ENCODE measurements at regions not wholly inside any gene's neighbourhood (a gene's known extent, or its start where the extent isn't known, plus 50 kb on each side); places are given as distances from the start of the nearest gene placed in this dataset.

GRCh38 chr11:128179512-128179911 is 407.8 kb downstream of the ETS1 start:
- Mint-ChIP-seq H3K9me3 (ENCODE audit: unreplicated experiment) (peaks cover 11% of the 10 kb centered on the region), H3K27ac (ENCODE audit: unreplicated experiment) (no peak overlapping the region), H3K4me1 (ENCODE audit: unreplicated experiment) (peaks cover 12% of the 10 kb centered on the region), H3K36me3 (ENCODE audit: low read depth, unreplicated experiment) (no peaks in the 10 kb centered on the region), H3K4me3 (ENCODE audit: unreplicated experiment) (no peak overlapping the region), H3K27me3 (ENCODE audit: unreplicated experiment) (no peaks in the 10 kb centered on the region)
- DNase-seq (ENCODE audit: low spot score), result no peak
- no peak for TF ChIP-seq CTCF (IDR thresholded peaks at IDR 0.05; ENCODE audit: unreplicated experiment)

DNA sequence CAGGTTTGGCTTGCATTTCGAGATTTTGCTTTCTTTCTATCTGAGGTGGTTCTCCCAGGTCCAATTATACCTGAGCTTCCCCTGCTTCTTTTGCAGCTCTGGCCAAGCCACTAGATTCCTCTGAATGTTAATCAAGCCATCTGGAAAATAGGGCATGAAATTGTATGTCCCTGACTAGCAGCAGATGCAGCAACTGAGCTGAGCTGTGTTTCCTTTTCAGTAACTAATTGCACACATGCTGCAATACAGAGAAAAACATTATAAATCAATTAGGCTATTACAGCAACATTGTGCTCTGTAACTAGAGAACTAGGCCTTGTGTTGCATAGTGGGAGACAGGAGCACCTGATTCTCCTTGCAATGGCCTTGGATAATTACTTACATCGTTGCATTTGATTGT is 408.3 kb downstream of the ETS1 start:
- DNase-seq (ENCODE audit: low spot score), result no peak
- Mint-ChIP-seq H3K27ac (ENCODE audit: unreplicated experiment) (no peak overlapping the region), H3K4me1 (ENCODE audit: unreplicated experiment) (peaks cover 16% of the 10 kb centered on the region), H3K27me3 (ENCODE audit: unreplicated experiment) (no peaks in the 10 kb centered on the region), H3K9me3 (ENCODE audit: unreplicated experiment) (peaks cover 7% of the 10 kb centered on the region), H3K4me3 (ENCODE audit: unreplicated experiment) (no peak overlapping the region), H3K36me3 (ENCODE audit: low read depth, unreplicated experiment) (no peaks in the 10 kb centered on the region)
- no peak for TF ChIP-seq CTCF (IDR thresholded peaks at IDR 0.05; ENCODE audit: unreplicated experiment)

GRCh38 chr11:128174465-128175291 is 412.7 kb downstream of the ETS1 start:
- peaks cover 20% of the 10 kb centered on the region for H3K4me1 Mint-ChIP-seq (ENCODE audit: unreplicated experiment)
- H3K27me3 Mint-ChIP-seq (ENCODE audit: unreplicated experiment), result peaks cover 1% of the 10 kb centered on the region
- no peaks in the 10 kb centered on the region for H3K9me3 Mint-ChIP-seq (ENCODE audit: unreplicated experiment)
- H3K4me3 Mint-ChIP-seq (ENCODE audit: unreplicated experiment), result no peak overlapping the region
- TF ChIP-seq CTCF (IDR thresholded peaks at IDR 0.05; ENCODE audit: unreplicated experiment), result no peak
- H3K36me3 Mint-ChIP-seq (ENCODE audit: low read depth, unreplicated experiment), result no peaks in the 10 kb centered on the region
- DNase-seq (ENCODE audit: low spot score), result peak; percentile 22
- peak overlapping the region; percentile 61 for H3K27ac Mint-ChIP-seq (ENCODE audit: unreplicated experiment)

DNA sequence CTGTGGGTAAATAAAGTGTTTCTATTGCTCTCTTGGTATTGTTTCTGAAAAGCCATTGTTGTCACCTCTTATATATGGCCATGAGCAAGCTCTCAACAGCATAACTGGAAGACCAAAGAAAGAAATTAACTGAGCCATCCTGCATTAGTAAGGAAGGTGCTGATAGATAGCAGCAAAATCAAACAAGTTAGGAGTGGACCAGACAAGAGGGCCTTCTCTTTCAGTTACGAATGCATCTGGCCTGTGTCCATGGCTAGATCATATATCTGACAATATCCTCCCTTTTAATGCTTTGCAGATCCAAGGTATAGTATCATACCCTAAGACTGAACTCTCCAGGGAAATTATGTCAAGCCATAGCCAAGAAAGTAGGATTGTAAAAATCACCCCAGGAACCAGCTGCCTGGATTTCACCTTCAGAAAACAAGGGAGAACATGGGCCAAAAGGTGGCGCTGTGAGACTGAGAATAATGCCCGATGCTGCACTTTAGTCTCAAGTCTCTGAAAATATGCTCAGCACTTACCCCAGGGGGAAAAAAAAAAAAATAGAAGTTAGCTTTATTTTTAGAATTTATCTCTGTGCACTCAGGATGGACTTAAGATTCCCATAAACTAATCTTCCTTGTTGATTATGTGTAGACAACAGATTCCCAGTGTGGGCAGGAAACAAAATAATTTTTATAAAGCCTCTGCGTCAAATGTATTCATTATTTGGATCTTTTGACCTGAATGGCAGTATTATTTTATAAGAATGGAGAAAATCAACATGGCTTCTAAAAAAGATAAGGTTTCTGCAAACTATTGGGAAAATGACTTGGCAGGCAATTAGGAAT is 415.1 kb downstream of the ETS1 start:
- H3K27me3 Mint-ChIP-seq (ENCODE audit: unreplicated experiment), result peaks cover 3% of the 10 kb centered on the region
- H3K4me1 Mint-ChIP-seq (ENCODE audit: unreplicated experiment), result peaks cover 21% of the 10 kb centered on the region
- H3K4me3 Mint-ChIP-seq (ENCODE audit: unreplicated experiment), result no peak overlapping the region
- TF ChIP-seq CTCF (IDR thresholded peaks at IDR 0.05; ENCODE audit: unreplicated experiment), result peak; percentile 79
- H3K36me3 Mint-ChIP-seq (ENCODE audit: low read depth, unreplicated experiment), result no peaks in the 10 kb centered on the region
- H3K9me3 Mint-ChIP-seq (ENCODE audit: unreplicated experiment), result no peaks in the 10 kb centered on the region
- DNase-seq (ENCODE audit: low spot score), result peak; percentile 83
- H3K27ac Mint-ChIP-seq (ENCODE audit: unreplicated experiment), result peak overlapping the region; percentile 21

DNA sequence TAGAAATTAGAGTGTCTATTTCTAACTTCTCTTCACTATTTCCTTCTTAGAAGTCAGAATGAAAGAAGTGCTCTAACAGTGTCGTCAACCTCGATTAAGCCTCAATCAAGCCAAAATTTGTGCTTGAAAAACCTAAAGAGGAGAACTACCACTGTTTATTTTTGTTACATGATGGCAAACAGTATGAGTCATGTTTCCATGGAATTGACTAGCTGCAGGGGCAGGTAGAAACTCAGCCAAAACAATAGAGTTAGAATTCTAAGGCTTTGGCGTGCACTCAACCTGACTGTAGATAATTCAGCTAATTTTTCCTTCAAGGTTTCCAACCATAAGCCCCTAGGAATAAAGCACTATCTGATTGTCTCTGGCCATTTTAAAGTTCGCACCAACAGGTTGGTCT is 415.9 kb downstream of the ETS1 start:
- DNase-seq (ENCODE audit: low spot score), result no peak

More for the DNA sequence above, 415.9 kb downstream of the ETS1 start:
- no peaks in the 10 kb centered on the region for H3K9me3 Mint-ChIP-seq (ENCODE audit: unreplicated experiment)
- H3K27me3 Mint-ChIP-seq (ENCODE audit: unreplicated experiment), result peaks cover 3% of the 10 kb centered on the region
- no peak overlapping the region for H3K4me3 Mint-ChIP-seq (ENCODE audit: unreplicated experiment)
- H3K4me1 Mint-ChIP-seq (ENCODE audit: unreplicated experiment), result peaks cover 27% of the 10 kb centered on the region
- H3K27ac Mint-ChIP-seq (ENCODE audit: unreplicated experiment), result peak overlapping the region; percentile 21
- no peaks in the 10 kb centered on the region for H3K36me3 Mint-ChIP-seq (ENCODE audit: low read depth, unreplicated experiment)
- no peak for TF ChIP-seq CTCF (IDR thresholded peaks at IDR 0.05; ENCODE audit: unreplicated experiment)
